Breast epithelium (tissue), 4 donors: ENCODE measurements at regions not wholly inside any gene's neighbourhood (a gene's known extent, or its start where the extent isn't known, plus 50 kb on each side); places are given as distances from the start of the nearest gene placed in this dataset.

Source experiments
- DNase-seq, 2 donors: peaks; one replicate each; pipeline ENCODE4 v3.0.0-alpha.2; 2019; ENCODE audit warnings: low spot score in 2 of 2
- H3K27ac ChIP-seq, 2 donors: fragments of 200-600 bp; sonication (generic) in 1 of 2; one replicate each; pipeline ENCODE4 v1.5.1; 2016 to 2019; ENCODE audit warnings: mild to moderate bottlenecking in 1 of 2
- H3K27me3 ChIP-seq, 2 donors: fragments of 200-600 bp; sonication (generic) in 1 of 2; one replicate each; pipeline versions ENCODE4 v1.5.1 to v1.6.0; 2017 to 2019; ENCODE audit warnings: control low read depth in 1 of 2, mild to moderate bottlenecking in 1 of 2
- H3K36me3 ChIP-seq: fragments of 200-600 bp; one replicate; pipeline ENCODE4 v1.5.1; 2019
- H3K4me1 ChIP-seq, 2 donors: fragments of 200-600 bp; sonication (generic); one replicate each; pipeline ENCODE4 v1.5.1; 2016 to 2019; ENCODE audit warnings: control low read depth in 1 of 2
- H3K4me3 ChIP-seq, 3 donors: fragments of 200-600 bp; sonication (generic); 1 replicate in 2 of 3; 2 replicates in 1 of 3; pipeline ENCODE4 v1.5.1; 2016 to 2019; ENCODE audit warnings: mild to moderate bottlenecking in 3 of 3, moderate library complexity in 2 of 3
- H3K9me3 ChIP-seq, 2 donors: fragments of 200-600 bp; sonication (generic) in 1 of 2; one replicate each; pipeline ENCODE4 v1.5.1; 2016 to 2019; ENCODE audit warnings: control low read depth in 1 of 2
- POLR2A ChIP-seq: fragments of 450-650 bp; IDR thresholded peaks from one replicate; pipeline ENCODE4 v1.6.1; 2016; ENCODE audit warnings: antibody characterized with exemption, mild to moderate bottlenecking, moderate library complexity
- POLR2AphosphoS5 ChIP-seq, 3 donors: sonication (generic); formaldehyde crosslinking; IDR thresholded peaks; one replicate each; pipeline ENCODE4 v1.6.1; 2017; ENCODE audit warnings: antibody characterized with exemption in 3 of 3
- intact Hi-C: fragments of 100-400 bp; cut with DNase I; formaldehyde crosslinking; loops from one replicate; pipeline ENCODE4 v1.15.1; 2023; ENCODE audit warnings: low total_unique reads
- TF ChIP-seq, protein P1 (sequence below), 3 donors: fragments of 450-650 bp; IDR thresholded peaks; one replicate each; pipeline ENCODE4 v1.5.1; 2016 to 2017; ENCODE audit warnings: antibody characterized with exemption in 3 of 3, mild to moderate bottlenecking in 3 of 3, moderate library complexity in 3 of 3

DNA sequence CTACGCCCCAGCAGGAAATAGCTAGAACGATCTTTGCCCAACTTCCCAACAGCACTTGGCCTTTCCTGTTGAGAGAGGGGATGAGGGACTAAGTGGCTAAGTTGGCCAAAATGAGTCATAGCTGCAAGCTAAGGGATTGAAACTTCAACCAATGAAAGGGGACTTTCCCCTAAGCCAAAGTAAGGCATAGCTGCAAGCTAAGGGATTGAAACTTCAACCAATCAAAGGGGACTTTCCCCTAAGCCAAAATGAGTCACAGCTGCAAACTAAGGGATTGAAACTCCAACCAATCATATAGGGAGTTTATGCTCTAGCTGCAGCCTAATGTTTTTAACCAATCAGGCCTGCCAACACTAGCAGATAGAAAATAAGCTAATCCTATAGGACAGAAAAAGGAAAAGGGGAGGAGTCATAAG lies 100.5 kb upstream of the SSTR1 start:
- no peaks in the 10 kb centered on the region for H3K4me1 ChIP-seq
- no peak overlapping the region for H3K4me3 ChIP-seq
- H3K9me3 ChIP-seq, result no peaks in the 10 kb centered on the region
- TF ChIP-seq POLR2AphosphoS5 (IDR thresholded peaks at IDR 0.05) (no peak), POLR2A (no peak)
- TF ChIP-seq, protein P1, sequence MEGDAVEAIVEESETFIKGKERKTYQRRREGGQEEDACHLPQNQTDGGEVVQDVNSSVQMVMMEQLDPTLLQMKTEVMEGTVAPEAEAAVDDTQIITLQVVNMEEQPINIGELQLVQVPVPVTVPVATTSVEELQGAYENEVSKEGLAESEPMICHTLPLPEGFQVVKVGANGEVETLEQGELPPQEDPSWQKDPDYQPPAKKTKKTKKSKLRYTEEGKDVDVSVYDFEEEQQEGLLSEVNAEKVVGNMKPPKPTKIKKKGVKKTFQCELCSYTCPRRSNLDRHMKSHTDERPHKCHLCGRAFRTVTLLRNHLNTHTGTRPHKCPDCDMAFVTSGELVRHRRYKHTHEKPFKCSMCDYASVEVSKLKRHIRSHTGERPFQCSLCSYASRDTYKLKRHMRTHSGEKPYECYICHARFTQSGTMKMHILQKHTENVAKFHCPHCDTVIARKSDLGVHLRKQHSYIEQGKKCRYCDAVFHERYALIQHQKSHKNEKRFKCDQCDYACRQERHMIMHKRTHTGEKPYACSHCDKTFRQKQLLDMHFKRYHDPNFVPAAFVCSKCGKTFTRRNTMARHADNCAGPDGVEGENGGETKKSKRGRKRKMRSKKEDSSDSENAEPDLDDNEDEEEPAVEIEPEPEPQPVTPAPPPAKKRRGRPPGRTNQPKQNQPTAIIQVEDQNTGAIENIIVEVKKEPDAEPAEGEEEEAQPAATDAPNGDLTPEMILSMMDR (IDR thresholded peaks at IDR 0.05), result no peak
- H3K27ac ChIP-seq, result no peak overlapping the region
- no peaks in the 10 kb centered on the region for H3K27me3 ChIP-seq
- intact Hi-C loops, result no loop called here
- H3K36me3 ChIP-seq, result no peaks in the 10 kb centered on the region
- DNase-seq, result no peak

DNA sequence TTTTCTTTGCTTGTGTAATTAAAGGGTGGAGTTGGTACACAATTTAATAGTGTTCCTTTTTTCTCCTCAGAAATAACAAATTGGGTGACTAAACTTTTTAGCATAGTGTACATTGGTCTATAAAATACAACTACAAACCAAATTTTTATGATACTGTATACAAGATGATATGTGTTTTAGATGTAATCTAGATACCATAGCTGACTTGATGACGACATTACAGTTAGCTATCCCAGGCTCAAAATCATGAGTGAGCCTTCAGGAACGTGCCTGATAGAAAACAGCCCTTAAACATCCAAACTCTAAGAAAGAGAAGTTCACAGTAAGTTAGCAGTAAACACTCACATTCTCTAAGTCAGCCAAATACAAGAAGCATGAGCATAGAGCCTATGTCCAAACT lies 99.0 kb upstream of the SSTR1 start:
- no peaks in the 10 kb centered on the region for H3K9me3 ChIP-seq
- no peak for TF ChIP-seq POLR2A
- TF ChIP-seq, protein P1 (IDR thresholded peaks at IDR 0.05), result no peak
- TF ChIP-seq POLR2AphosphoS5 (IDR thresholded peaks at IDR 0.05), result no peak
- intact Hi-C loops, result no loop called here
- DNase-seq, result no peak
- H3K27ac ChIP-seq, result no peak overlapping the region
- H3K36me3 ChIP-seq, result no peaks in the 10 kb centered on the region
- H3K4me1 ChIP-seq, result no peaks in the 10 kb centered on the region
- H3K27me3 ChIP-seq, result no peaks in the 10 kb centered on the region
- no peak overlapping the region for H3K4me3 ChIP-seq

- H3K27me3 ChIP-seq, result no peaks in the 10 kb centered on the region
- H3K9me3 ChIP-seq, result no peaks in the 10 kb centered on the region
- no peak overlapping the region for H3K4me3 ChIP-seq
- no peak overlapping the region for H3K27ac ChIP-seq
- no peaks in the 10 kb centered on the region for H3K4me1 ChIP-seq
- H3K36me3 ChIP-seq, result no peaks in the 10 kb centered on the region
- TF ChIP-seq POLR2A, result no peak
- TF ChIP-seq, protein P1 (IDR thresholded peaks at IDR 0.05), result no peak
- no peak for TF ChIP-seq POLR2AphosphoS5 (IDR thresholded peaks at IDR 0.05)
- no peak for DNase-seq
- intact Hi-C loops, result no loop called here
Measured at GRCh38 chr14:38110258-38110657, 97.4 kb upstream of the SSTR1 start.

DNA sequence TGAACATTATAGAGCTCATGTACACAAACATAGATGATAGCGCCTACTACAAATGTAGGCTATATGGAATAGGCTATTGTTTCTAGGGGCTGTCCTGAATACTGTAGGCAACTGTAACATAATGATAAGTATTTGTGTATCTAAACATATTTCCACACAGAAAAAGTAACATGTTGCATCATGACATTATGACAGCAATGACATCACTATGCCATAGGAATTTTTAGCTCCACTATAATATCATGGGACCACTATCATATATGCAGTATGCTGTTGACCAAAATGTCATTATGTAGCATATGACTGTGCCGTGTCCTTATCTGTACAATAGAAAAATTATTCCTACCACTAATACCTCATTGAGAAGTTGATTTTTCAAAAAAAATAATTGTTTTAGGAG lies 96.7 kb upstream of the SSTR1 start:
- TF ChIP-seq, protein P1 (IDR thresholded peaks at IDR 0.05), result no peak
- no peak for TF ChIP-seq POLR2AphosphoS5 (IDR thresholded peaks at IDR 0.05)
- no peak for TF ChIP-seq POLR2A
- no peak overlapping the region for H3K4me3 ChIP-seq

DNA sequence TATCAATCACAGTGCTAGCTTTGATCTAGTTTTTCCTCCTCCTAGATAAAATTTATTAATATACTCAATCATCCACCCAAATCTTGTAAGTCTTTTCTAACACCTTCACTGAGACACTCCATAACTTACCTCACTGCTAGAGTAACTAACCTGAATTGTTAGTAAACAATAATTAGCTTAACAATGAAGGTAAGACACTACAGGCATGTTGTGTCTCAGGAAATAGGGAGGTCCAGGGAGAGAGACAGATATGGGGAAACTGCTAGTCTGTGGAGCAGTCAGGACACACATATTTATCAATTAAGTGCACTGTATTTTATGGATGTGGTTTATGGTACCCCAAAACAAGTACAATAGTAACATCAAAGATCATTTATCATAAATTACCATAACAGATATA lies 94.2 kb upstream of the SSTR1 start:
- H3K4me3 ChIP-seq, result no peak overlapping the region
- no peak for DNase-seq
- intact Hi-C loops, result no loop called here
- no peaks in the 10 kb centered on the region for H3K36me3 ChIP-seq
- H3K4me1 ChIP-seq, result no peaks in the 10 kb centered on the region
- no peaks in the 10 kb centered on the region for H3K9me3 ChIP-seq
- TF ChIP-seq, protein P1 (IDR thresholded peaks at IDR 0.05), result no peak
- TF ChIP-seq POLR2A (no peak), POLR2AphosphoS5 (IDR thresholded peaks at IDR 0.05) (no peak)
- no peaks in the 10 kb centered on the region for H3K27me3 ChIP-seq
- no peak overlapping the region for H3K27ac ChIP-seq

More for the DNA sequence above, 96.7 kb upstream of the SSTR1 start:
- Histone ChIP-seq H3K27ac (no peak overlapping the region), H3K4me1 (no peaks in the 10 kb centered on the region), H3K27me3 (no peaks in the 10 kb centered on the region), H3K36me3 (no peaks in the 10 kb centered on the region), H3K9me3 (no peaks in the 10 kb centered on the region)
- intact Hi-C loops, result no loop called here
- DNase-seq, result no peak
